DMS153 (cell line): ENCODE measurements at regions not wholly inside any gene's neighbourhood (a gene's known extent, or its start where the extent isn't known, plus 50 kb on each side); places are given as distances from the start of the nearest gene placed in this dataset.
"Not testable (repeated sequence)": the region's sequence is repeated elsewhere in the genome, so short reads cannot be mapped to it uniquely, and the experiment has no call there.

Experiments
- DNase-seq: peaks from one replicate; lab custom pipeline; 2025; lab: John Stamatoyannopoulos, UW

DNA sequence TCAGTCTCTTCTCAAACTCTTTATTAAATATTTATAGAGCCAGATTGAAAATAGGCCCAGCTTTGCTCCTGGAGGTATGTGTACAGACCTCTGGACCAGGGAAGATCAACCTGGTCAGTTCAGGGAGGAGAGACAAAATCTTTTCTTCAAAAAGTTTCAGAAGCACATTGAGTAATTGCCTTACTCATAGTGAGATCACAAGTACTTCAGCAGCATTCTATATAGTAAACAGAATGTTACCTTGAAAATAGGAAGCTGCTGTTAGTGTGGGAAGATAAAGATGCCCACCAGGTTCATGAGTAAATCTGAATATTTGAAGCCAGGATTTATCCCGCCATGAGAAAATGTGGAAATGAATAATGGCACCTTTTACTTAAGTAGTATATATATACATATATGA is 665.9 kb upstream of the CITED2 start:
- no peak for DNase-seq

DNA sequence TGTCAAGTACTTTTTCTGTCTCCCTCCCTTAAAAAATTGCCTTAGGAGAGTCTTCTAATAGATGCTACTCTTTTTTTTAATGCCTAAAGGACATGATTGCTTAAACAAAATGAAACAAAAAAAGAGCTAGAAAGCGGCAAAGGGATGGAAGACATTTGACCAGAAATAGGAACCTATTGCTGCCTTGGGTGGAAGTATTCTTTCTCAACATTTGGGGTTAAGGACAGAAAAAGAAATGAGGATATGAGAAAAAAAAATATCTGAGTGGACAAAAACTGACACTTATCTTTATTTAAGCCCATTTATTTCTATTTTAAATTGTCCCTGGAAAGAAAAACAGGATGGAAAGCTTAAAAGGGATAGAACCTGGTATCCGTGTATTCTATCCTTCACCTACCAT is 664.9 kb upstream of the CITED2 start:
- DNase-seq = no peak

DNA sequence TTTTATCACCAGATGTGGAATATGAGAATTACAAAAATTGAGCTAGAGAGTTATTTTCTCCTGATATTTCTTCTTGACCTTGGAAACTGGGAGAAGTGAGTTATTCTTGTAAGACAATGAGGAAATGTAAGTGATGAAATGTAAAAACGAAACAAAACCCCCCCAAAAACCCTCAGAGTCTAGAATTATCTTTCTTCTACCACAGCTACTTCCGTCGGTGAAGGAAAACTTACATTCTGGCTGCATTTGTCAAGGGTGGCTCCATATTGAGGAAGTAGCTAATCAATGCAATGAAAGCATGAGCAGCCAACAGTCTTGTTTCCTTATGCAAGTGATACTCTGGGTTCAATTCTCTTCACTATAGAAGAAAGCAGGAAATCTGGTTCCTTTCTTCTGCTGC is 661.7 kb upstream of the CITED2 start:
- DNase-seq = no peak

DNA sequence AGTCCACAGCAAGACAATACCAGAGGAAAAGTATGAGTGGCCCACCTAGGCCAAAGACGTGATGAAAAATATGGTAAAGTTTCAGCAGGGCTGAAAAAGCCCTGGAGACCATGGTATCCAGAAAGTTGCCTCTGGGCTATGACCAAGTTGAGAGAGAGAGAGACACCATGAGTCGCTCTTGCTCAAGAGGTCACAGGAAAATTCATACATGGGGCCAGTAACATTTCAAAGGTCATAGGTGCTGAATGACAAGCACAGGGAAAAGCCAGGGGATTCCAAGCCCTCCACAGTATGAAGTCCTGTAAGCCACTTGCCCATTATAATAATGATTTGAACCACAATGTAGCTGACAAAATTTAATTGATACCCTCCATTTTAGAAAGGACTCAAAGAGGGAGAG is 657.7 kb upstream of the CITED2 start:
- DNase-seq = no peak

DNA sequence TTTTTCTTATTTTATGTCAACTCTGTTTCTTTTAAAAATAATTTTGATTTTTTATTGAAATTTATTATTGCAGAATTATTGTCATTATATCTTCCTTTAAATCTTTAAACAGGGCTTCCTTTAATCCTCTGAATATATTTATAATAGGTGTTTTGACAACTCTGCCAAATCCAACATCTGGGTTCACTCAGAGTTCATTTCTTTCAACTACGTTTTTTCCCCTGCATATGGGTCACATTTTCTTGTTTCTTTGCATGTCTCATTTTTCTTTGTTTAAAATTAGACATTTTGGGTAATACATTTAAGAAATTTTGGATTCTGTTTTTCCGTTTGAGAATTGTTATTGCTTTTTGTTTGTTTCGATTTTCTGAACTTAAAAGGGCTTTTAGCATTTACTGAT is 655.1 kb upstream of the CITED2 start:
- no peak for DNase-seq

DNA sequence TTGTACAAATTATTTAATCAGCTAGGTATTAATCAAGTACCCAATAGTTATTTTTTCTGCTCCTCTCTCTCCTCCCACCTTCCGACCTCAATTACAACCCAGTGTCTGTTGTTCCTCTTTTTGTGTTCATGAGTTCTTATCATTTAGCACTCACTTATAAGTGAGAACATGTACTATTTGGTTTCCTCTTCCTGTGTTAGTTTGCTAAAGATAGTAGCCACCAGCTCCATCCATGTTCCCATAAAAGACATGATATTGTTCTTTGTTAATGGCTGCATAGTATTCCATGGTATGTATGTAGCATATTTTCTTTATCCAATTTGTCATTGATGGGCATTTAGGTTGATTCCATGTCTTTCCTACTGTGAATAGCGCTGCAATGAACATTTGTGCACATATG is 652.8 kb upstream of the CITED2 start:
- DNase-seq = no peak

DNA sequence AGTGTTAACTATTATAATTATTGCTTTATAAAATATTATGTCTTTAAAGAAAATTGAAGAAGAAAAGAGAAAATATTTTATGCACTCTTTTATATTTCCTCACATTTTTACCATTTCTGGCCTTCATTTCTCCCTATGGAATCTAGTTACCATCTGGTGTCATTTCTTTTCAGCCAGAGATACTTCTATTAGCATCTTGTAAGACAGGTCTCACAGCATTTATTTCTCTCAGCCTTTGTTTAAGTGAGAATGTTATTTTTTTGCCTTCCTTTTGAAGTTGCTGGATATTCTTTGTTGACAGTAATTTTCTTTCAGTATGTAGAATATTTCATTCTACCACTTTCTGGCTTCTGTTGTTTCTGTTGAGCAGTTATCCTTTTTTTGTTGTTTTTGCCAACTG is 652.1 kb upstream of the CITED2 start:
- no peak for DNase-seq

DNA sequence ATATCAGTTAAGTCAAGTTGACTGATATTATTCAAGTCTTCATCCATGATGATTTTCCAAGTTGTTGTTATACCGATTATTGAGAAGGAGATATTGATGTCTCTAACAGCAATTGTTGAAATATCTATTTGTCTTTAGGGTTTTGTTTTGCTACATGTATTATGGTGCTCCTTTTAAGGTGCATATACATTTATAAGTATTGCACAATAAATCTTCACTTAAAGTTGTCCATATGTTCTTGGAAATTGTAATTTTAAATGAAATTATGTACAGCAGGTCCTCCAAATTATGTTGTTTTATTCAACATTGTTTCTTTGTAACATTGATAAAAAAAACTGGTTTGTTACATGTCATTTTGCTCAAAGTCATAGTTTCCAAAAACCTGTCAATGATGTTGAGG is 650.7 kb upstream of the CITED2 start:
- no peak for DNase-seq

DNA sequence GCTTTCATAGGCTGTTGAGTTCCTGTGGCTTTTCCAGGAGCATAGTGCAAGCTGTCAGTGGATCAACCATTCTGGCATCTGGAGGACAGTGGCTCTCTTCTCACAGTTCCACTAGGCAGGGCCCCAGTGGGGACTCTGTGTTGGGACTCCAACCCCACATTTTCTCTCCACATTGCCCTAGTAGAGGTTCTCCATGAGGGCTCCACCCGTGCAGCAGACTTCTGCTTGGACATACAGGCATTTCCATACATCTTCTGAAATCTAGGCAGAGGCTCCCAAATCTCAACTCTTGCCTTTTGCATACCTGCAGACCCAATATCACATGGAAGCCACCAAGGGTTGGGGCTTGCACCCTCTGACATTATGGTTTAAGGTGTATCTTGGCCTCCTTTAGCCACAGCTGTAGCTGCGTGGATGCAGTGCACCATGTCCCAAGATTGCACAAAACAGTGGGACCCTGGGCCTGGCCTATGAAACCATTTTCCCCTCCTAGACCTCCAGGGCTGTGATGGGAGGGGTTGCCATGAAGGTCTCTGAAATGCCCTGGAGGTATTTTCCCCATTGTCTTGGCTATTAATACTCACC is 645.9 kb upstream of the CITED2 start:
- no peak for DNase-seq

DNA sequence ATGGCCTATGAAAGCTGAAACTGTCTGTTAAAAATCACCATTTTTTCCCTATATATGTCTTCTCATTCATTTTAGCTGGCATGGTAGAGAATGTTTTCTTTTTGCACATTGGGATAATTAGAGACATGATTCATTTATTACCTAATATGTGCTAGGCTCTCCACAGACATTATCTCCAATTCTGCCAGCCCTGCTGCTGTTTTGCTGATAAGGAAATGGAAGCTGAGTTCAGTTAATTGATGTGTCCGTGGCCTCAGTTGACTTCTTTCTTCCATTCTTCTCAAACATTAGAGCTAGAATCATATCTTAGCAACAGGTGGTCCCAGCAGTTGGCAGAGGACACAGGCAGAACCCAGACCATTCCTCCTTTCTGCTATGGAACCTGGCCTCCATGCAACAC is 644.1 kb upstream of the CITED2 start:
- no peak for DNase-seq

DNA sequence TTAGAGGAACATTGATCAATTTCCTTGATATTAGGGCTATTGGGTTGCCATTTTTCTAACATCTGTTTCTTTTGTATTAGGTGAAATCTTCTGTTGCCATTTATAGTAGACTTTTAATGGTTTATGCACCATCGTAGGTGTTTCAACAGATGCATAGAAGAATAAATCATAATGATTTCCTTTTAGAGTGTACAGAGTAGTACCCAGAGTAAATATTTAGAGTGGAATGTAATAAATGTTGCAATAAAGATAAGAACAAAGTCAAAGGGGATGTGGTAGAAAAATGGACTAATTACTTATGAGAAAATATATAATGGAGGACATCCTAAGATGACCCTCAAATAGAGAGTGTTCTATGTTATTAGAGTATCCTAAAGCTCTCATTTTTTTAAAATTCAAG is 643.0 kb upstream of the CITED2 start:
- DNase-seq = peak; percentile 60

DNA sequence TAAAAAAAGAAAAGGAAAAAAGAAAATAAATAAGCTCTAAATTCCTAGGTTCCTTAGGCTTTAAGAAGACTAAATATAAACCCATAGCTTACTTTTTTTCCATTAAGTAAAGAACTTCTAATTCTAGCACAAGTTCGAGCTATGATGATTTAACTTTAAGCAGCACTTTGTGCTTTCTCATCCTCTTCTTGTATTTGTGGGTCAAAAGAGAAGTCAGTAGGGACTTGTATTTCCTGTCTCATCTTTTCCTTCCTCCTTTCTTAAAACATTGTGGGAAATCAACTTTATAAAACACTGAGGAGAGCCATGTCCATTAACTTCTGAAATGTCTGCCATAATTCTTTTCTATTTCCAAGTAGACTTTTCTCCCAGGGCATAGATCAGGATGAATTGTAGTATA is 637.7 kb upstream of the CITED2 start:
- no peak for DNase-seq

DNA sequence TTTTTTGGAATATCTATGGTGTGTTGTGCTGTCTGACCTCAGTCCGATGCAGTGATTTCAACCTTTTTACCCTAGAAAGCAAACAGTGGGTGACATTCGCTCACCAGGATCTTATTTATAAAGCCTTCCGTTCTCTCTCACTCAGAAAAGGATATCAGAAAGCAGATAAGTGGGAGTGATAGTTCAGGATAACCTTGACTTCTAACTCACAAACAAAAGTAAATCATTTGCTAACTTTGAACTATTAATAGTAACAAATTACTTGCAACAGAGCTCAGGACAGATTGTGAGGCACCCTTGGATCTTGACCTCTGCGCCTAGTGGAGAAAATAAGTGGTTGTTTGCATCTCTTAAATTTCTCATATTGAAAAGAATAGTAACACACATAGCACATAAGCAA is 637.1 kb upstream of the CITED2 start:
- DNase-seq = no peak

DNA sequence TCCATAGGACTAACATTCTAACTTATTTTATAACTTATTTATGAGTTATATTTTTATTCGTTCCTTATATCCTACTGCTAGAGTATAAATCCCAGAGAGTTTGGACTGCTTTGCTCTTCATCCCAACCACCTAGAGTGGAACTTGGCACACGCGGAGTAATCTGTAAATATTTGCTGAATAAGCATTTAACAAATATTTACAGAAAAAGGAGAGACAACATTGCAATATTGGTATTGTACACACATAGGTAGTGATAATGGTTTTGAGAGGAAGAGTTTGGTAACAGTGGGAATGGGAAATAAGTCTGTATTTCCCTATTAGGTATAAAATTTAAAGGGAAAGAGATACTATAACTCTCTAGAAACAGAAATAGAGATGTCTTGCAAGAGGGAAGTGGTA is 634.8 kb upstream of the CITED2 start:
- no peak for DNase-seq

DNA sequence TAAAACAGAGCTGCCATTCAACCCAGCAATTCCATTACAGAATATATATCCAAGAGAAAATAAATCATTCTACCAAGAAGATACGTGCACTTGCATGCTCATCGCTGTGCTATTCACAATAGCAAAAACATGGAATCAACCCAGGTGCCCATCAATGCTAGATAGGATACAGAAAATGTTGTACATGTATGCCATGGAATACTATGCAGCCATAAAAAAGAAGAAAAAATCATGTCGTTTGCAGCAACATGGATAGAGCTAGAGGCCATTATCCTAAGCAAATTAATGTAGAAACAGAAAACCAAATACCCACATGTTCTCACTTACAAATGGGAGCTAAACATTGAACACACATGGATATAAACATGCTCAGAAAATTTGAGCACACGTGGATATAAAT is 633.1 kb upstream of the CITED2 start:
- no peak for DNase-seq

DNA sequence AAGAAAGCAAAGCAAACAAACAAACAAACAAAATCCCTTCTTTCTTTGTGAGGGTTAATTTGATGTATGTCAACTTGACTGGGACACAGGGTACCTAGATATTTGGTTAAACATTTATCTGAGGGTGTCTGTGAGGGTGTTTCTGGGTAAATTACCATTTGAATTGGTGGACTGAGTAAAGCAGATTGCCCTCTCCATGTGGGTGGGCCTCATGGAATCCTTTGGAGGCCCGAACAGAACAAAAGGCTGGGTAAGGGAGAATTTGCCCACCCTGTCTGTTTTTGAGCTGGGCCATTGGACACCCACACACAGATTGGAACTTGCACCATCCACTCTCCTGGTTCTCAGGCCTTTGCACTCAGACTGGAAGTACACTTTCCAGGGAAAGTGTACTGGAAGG is 628.8 kb upstream of the CITED2 start:
- DNase-seq = no peak

DNA sequence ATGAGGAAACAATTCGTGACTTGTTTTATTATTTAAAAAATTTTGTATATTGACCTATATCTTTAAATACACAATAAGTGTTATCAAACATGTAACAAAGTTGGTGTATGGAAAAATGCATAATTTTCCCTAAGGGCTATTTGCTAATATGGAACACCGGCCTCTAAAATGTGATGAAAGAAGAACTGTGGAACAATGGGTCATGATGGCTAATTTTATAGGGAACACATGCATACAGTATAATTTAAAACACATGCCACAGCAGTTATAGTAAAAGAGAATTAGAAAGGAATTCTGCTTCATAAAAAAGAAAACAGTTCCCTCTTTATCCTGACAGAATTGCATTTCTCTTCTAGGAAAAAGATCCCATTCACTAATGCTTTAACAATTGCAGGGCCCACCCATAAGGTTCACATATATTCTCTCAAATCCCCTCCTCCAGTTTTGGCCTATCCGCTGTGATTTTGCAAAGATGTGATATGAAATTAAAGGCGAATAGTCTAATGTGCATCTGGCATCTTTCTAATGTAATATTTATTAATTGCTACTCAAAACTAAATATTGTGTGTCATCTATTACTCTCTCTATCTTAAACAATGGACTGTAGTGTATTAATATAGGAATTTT is 628.1 kb upstream of the CITED2 start:
- no peak for DNase-seq

DNA sequence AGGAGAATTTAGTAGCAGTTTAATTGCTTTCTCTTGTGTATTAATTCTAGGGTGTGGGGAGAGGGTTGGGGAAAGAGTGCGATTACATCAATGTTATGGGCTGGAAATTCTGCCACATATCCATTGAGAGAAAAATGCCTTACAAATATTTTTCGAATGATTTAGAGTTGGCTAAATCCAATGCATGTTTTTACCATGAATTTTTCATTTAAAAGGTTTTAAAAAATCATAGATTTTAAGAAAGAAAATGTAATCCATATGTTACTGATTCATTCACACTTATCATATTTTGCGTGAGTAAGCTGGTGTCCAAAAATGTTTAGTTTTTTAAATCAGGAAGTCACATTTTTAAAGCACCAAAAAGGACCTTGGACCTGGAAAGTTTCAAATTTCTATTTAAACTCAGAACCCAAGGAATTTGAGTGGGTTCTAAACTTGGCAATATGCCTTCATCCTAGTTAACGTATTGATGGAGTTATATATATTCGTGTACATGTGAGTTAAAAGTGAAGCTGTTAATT is 627.4 kb upstream of the CITED2 start:
- DNase-seq = no peak

DNA sequence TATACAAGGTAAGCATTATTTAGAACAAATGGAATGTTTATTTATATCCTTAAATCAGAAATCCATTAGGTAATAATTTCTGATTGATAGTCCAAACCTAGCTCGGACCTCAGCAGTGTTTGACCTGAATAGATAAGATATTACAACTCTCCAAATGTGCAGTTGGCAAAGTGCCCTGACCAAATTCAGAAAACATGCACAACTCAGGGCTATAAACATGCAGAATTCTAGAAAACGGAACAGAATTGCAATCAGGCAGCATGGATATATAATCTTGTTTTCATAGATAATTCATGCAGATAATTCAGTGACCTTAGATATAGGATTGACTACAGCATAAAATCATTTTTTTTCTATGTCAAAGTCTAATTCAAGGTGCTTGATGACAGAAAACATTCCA is 626.6 kb upstream of the CITED2 start:
- no peak for DNase-seq

DNA sequence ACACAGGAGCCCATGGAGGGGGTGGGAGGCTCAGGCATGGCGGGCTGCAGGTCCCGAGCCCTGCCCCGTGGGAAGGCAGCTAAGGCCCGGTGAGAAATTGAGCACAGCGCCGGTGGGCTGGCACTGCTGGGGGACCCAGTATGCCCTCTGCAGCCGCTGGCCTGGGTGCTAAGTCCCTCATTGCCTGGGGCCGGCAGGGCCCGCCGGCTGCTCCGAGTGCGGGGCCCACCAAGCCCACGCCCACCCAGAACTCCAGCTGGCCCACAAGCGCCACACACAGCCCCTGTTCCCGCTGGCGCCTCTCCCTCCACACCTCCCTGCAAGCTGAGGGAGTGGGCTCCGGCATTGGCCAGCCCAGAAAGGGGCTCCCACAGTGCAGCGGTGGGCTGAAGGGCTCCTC is 625.2 kb upstream of the CITED2 start:
- DNase-seq = not testable (repeated sequence)

DNA sequence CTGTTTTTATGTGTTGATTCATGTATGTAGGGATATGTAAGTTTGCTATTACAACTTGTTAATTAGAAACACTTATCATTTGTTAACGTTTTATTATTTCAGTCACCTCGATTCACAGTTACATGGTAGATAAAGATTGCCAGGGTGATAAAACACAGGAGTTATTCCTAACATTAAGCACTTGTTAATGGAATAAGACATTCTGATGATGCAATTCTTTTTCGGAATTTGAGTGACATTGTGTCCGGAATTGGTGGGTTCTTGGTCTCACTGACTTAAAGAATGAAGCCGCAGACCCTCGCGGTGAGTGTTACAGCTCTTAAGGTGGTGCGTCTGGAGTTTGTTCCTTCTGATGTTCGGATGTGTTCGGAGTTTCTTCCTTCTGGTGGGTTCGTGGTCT is 624.0 kb upstream of the CITED2 start:
- DNase-seq = not testable (repeated sequence)

DNA sequence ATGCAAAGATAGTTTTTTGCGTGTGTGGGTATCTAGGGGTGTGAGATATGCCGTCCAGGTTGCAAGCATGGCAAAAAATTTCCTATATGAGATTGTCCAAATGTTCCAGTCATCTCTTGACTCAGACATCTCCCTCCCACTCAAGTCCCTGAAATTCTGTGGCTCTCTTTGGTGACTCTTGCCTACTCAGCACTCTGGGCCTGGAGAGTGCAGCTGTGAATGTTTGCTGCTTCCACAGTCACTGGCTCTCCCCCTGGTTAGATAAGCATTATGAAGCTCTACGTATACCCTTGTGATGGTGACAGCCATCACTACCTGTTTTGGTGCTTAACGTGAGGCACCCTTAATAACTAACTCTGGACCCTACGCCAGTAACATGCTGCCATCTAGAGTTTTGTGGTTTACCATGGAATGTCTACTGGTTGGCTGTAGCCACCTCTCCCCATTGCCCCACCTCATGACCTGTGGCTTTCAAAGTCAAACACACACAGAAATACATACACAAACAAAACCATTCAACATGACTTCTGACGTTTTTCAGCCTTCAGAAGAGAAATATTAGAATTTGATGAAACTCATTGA is 621.9 kb upstream of the CITED2 start:
- DNase-seq = peak; percentile 5

DNA sequence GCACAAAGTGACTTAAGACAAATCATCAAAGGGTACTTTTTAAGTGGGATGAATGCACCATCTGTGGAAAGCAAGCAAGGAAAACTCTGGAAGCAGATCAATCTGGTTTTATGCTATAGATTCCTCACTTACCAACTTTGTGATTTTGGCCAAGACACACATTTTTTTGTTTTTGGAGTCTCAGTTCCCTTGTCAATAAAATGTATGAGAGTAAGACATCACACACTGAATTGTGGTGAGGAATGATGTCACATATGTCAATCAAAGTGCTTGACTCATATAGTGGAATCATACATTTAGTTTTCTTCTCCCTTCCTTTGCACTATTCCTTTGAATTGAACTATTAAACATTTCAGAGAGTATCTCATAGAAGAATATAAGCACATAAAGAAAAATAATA is 620.5 kb upstream of the CITED2 start:
- no peak for DNase-seq
